ENCODE measurements at regions not wholly inside any gene's neighbourhood (a gene's known extent, or its start where the extent isn't known, plus 50 kb on each side); places are given as distances from the start of the nearest gene placed in this dataset.

GRCh38 chr3:148510561-148510960, 187.1 kb upstream of the AGTR1 start:
- dilution Hi-C loops (cut with MboI; ENCODE audit: extremely low pct_ligation_motif_present, low sequenced_read_pairs): no loop called here
- Histone ChIP-seq H3K9me1 (ENCODE audit: control insufficient read depth, extremely low read depth, insufficient read depth, low read length) (no peaks in the 10 kb centered on the region), H3K27ac (ENCODE audit: control insufficient read depth, insufficient read depth, low read length) (no peak overlapping the region), H3K9me3 (ENCODE audit: control insufficient read depth, low read depth, low read length) (no peaks in the 10 kb centered on the region), H3K4me3 (ENCODE audit: control insufficient read depth in 2 of 3, extremely low read depth in 1 of 3, insufficient read depth in 2 of 3, low read depth in 1 of 3, low read length in 3 of 3) (no peak overlapping the region), H4K20me1 (ENCODE audit: control insufficient read depth, extremely low read depth, insufficient read depth, low read length) (no peaks in the 10 kb centered on the region), H3K27me3 (ENCODE audit: control insufficient read depth, extremely low read depth, insufficient read depth, low read length) (no peaks in the 10 kb centered on the region), H3K4me2 (ENCODE audit: control insufficient read depth, extremely low read depth, insufficient read depth, low read depth, low read length) (no peak overlapping the region), H3K36me3 (ENCODE audit: control insufficient read depth in 2 of 2, extremely low read depth in 1 of 2, insufficient read depth in 2 of 2, low read length in 2 of 2) (no peaks in the 10 kb centered on the region), H2AFZ (ENCODE audit: control insufficient read depth, low read length) (no peak overlapping the region), H3K79me2 (ENCODE audit: control insufficient read depth, insufficient read depth, low read length) (no peaks in the 10 kb centered on the region), H3K9ac (ENCODE audit: control insufficient read depth, extremely low read depth, insufficient read depth, low read length) (no peak overlapping the region), H3K4me1 (ENCODE audit: control insufficient read depth, extremely low read depth, insufficient read depth, low read length) (no peaks in the 10 kb centered on the region)
- FAIRE-seq: no peak
- DNase-seq (ENCODE audit: low read depth, low spot score): no peak
- TF ChIP-seq CTCF (optimal IDR thresholded peaks at IDR 0.05 in 1 of 3, IDR thresholded peaks at IDR 0.05 in 1 of 3, conservative IDR thresholded peaks at IDR 0.05 in 1 of 3; ENCODE audit: extremely low read depth in 1 of 3, insufficient read depth in 2 of 3, low read length in 3 of 3) (no peak), EZH2 (IDR thresholded peaks at IDR 0.05; ENCODE audit: low read length) (no peak)

GRCh38 chr3:148512648-148513047, 185.1 kb upstream of the AGTR1 start:
- Histone ChIP-seq H4K20me1 (ENCODE audit: control insufficient read depth, extremely low read depth, insufficient read depth, low read length) (no peaks in the 10 kb centered on the region), H3K9ac (ENCODE audit: control insufficient read depth, extremely low read depth, insufficient read depth, low read length) (no peak overlapping the region), H3K4me1 (ENCODE audit: control insufficient read depth, extremely low read depth, insufficient read depth, low read length) (no peaks in the 10 kb centered on the region), H3K79me2 (ENCODE audit: control insufficient read depth, insufficient read depth, low read length) (no peaks in the 10 kb centered on the region), H3K9me3 (ENCODE audit: control insufficient read depth, low read depth, low read length) (no peaks in the 10 kb centered on the region), H3K27ac (ENCODE audit: control insufficient read depth, insufficient read depth, low read length) (no peak overlapping the region), H3K9me1 (ENCODE audit: control insufficient read depth, extremely low read depth, insufficient read depth, low read length) (no peaks in the 10 kb centered on the region), H3K27me3 (ENCODE audit: control insufficient read depth, extremely low read depth, insufficient read depth, low read length) (no peaks in the 10 kb centered on the region), H3K36me3 (ENCODE audit: control insufficient read depth in 2 of 2, extremely low read depth in 1 of 2, insufficient read depth in 2 of 2, low read length in 2 of 2) (no peaks in the 10 kb centered on the region), H3K4me3 (ENCODE audit: control insufficient read depth in 2 of 3, extremely low read depth in 1 of 3, insufficient read depth in 2 of 3, low read depth in 1 of 3, low read length in 3 of 3) (no peak overlapping the region), H3K4me2 (ENCODE audit: control insufficient read depth, extremely low read depth, insufficient read depth, low read depth, low read length) (no peak overlapping the region), H2AFZ (ENCODE audit: control insufficient read depth, low read length) (no peak overlapping the region)
- dilution Hi-C loops (cut with MboI; ENCODE audit: extremely low pct_ligation_motif_present, low sequenced_read_pairs): no loop called here
- DNase-seq (ENCODE audit: low read depth, low spot score) (no peak), FAIRE-seq (no peak)
- TF ChIP-seq EZH2 (IDR thresholded peaks at IDR 0.05; ENCODE audit: low read length) (no peak), CTCF (optimal IDR thresholded peaks at IDR 0.05 in 1 of 3, IDR thresholded peaks at IDR 0.05 in 1 of 3, conservative IDR thresholded peaks at IDR 0.05 in 1 of 3; ENCODE audit: extremely low read depth in 1 of 3, insufficient read depth in 2 of 3, low read length in 3 of 3) (no peak)

Data from keratinocyte (primary cell).